IMR-90 (cell line): ENCODE measurements at regions not wholly inside any gene's neighbourhood (a gene's known extent, or its start where the extent isn't known, plus 50 kb on each side); places are given as distances from the start of the nearest gene placed in this dataset.

ENCODE experiments used
- ATAC-seq: fragments of 200-7000 bp; cut with Tn5 transposase; 2 replicates; pipeline ENCODE4 v1.9.1; 2020; ENCODE audit warnings: low read depth, mild to moderate bottlenecking, moderate library complexity
- BruUV-seq: library from RNA; stranded (reverse); fragments of 400-500 nt; replicated peaks from 2 replicates; lab custom pipeline; 2021; lab: Mats Ljungman, UMichigan
- CTCF ChIA-PET: fragments of 300-600 bp; formaldehyde crosslinking; extraction: SDS; loops from one replicate; lab custom pipeline; 2021; ENCODE audit warnings: antibody characterized with exemption; lab: Yijun Ruan, JAX
- POLR2A ChIA-PET: fragments of 300-600 bp; sonication (Branson Sonifier 250); formaldehyde crosslinking; loops from one replicate; lab custom pipeline; 2022; ENCODE audit warnings: antibody characterized with exemption; ENCODE audit not compliant: unreplicated experiment; lab: Charles Lee
- DNase-seq: peaks from one replicate; pipeline ENCODE4 v3.0.0; 2013
- H2AFZ ChIP-seq: replicated peaks from 2 replicates; pipeline ENCODE3; 2013; ENCODE audit warnings: low read length, mild to moderate bottlenecking; ENCODE audit not compliant: poor library complexity
- H2AK5ac ChIP-seq: 2 replicates; pipeline ENCODE4 v1.6.1; 2013; ENCODE audit warnings: low read depth, low read length, inconsistent platforms
- H2AK9ac ChIP-seq: replicated peaks from 2 replicates; pipeline ENCODE3; 2013; ENCODE audit warnings: mild to moderate bottlenecking, low read depth, low read length, moderate library complexity; ENCODE audit not compliant: poor library complexity
- H2BK120ac ChIP-seq: 2 replicates; pipeline ENCODE4 v1.6.1; 2013; ENCODE audit warnings: low read depth, low read length, inconsistent platforms
- H2BK15ac ChIP-seq: 3 replicates; pipeline ENCODE4 v1.6.1; 2013; ENCODE audit warnings: low read depth, low read length, inconsistent platforms
- H2BK20ac ChIP-seq: 2 replicates; pipeline ENCODE4 v1.6.1; 2013; ENCODE audit warnings: low read depth, mild to moderate bottlenecking, inconsistent platforms, low read length, moderate library complexity
- H2BK5ac ChIP-seq: 2 replicates; pipeline ENCODE4 v1.6.1; 2013; ENCODE audit warnings: mild to moderate bottlenecking, low read depth, low read length, inconsistent platforms; ENCODE audit not compliant: poor library complexity, severe bottlenecking
- H3K14ac ChIP-seq: replicated peaks from 2 replicates; pipeline ENCODE4 v1.6.1; 2013; ENCODE audit warnings: low read depth, low read length, inconsistent platforms
- H3K18ac ChIP-seq: 2 replicates; pipeline ENCODE4 v1.6.1; 2013; ENCODE audit warnings: low read depth, low read length, control low read depth
- H3K23ac ChIP-seq: 2 replicates; pipeline ENCODE4 v1.6.1; 2013; ENCODE audit warnings: low read depth, low read length, inconsistent platforms
- H3K27ac ChIP-seq: 2 replicates; pipeline ENCODE4 v1.5.1; 2013; ENCODE audit warnings: mild to moderate bottlenecking, control low read depth, low read length; ENCODE audit not compliant: insufficient read depth
- H3K27me3 ChIP-seq: 2 replicates; pipeline ENCODE4 v1.6.1; 2013; ENCODE audit warnings: low read length; ENCODE audit not compliant: control insufficient read depth, insufficient read depth
- H3K36me3 ChIP-seq: 2 replicates; pipeline ENCODE4 v1.6.1; 2013; ENCODE audit warnings: low read length, mixed read lengths; ENCODE audit not compliant: control insufficient read depth, insufficient read depth
- H3K4ac ChIP-seq: 2 replicates; pipeline ENCODE4 v1.6.1; 2013; ENCODE audit warnings: low read depth, low read length, inconsistent platforms
- H3K4me1 ChIP-seq: 2 replicates; pipeline ENCODE4 v1.6.1; 2013; ENCODE audit warnings: low read length, mixed read lengths; ENCODE audit not compliant: control insufficient read depth, insufficient read depth
- H3K4me2 ChIP-seq: 2 replicates; pipeline ENCODE4 v1.6.1; 2013; ENCODE audit warnings: low read depth, mild to moderate bottlenecking, control low read depth, low read length, moderate library complexity
- H3K4me3 ChIP-seq: 2 replicates; pipeline ENCODE4 v1.5.1; 2013; ENCODE audit warnings: low read depth, mild to moderate bottlenecking, control low read depth, low read length, moderate library complexity; ENCODE audit not compliant: insufficient read depth
- H3K56ac ChIP-seq: 2 replicates; pipeline ENCODE4 v1.6.1; 2013; ENCODE audit warnings: low read length, inconsistent platforms; ENCODE audit not compliant: insufficient read depth; ENCODE audit errors: extremely low read depth
- H3K79me1 ChIP-seq, 2 experiments: 2 replicates each; pipeline ENCODE4 v1.6.1; 2013; ENCODE audit warnings: low read length in 2 of 2, inconsistent platforms in 1 of 2, low read depth in 1 of 2
- H3K9ac ChIP-seq: 2 replicates; pipeline ENCODE4 v1.6.1; 2013; ENCODE audit warnings: low read depth, low read length, control low read depth
- H3K9me1 ChIP-seq: 2 replicates; pipeline ENCODE4 v1.6.1; 2013; ENCODE audit warnings: low read length, inconsistent platforms; ENCODE audit not compliant: insufficient read depth
- H3K9me3 ChIP-seq: 2 replicates; pipeline ENCODE4 v1.6.1; 2013; ENCODE audit warnings: low read length; ENCODE audit not compliant: control insufficient read depth, insufficient read depth
- H4K20me1 ChIP-seq: 2 replicates; pipeline ENCODE4 v1.6.1; 2013; ENCODE audit warnings: low read length, inconsistent platforms; ENCODE audit not compliant: insufficient read depth
- H4K5ac ChIP-seq: 2 replicates; pipeline ENCODE4 v1.6.1; 2013; ENCODE audit warnings: mild to moderate bottlenecking, low read depth, low read length, control low read depth
- H4K8ac ChIP-seq, 2 experiments: 2 replicates each; pipeline ENCODE4 v1.6.1; 2013; ENCODE audit warnings: low read depth in 2 of 2, low read length in 2 of 2, control low read depth in 1 of 2, inconsistent platforms in 1 of 2
- H4K91ac ChIP-seq: 2 replicates; pipeline ENCODE4 v1.6.1; 2013; ENCODE audit warnings: low read depth, low read length, inconsistent platforms; ENCODE audit not compliant: insufficient read depth
- BHLHE40 ChIP-seq: fragments of 150-350 bp; IDR thresholded peaks from 2 replicates; pipeline ENCODE4 v1.6.1; 2016; ENCODE audit warnings: mild to moderate bottlenecking, low read depth, low read length
- CHD1 ChIP-seq: IDR thresholded peaks from 2 replicates; pipeline ENCODE4 v1.6.1; 2012; ENCODE audit warnings: low read depth, low read length, improper control_type of control experiment
- FOS ChIP-seq: fragments of 150-350 bp; IDR thresholded peaks from 2 replicates; pipeline ENCODE4 v1.6.1; 2016; ENCODE audit warnings: low read depth, low read length
- MAFK ChIP-seq: IDR thresholded peaks from 2 replicates; pipeline ENCODE4 v1.6.1; 2012; ENCODE audit warnings: low read depth, low read length, improper control_type of control experiment
- MXI1 ChIP-seq: IDR thresholded peaks from 2 replicates; pipeline ENCODE4 v1.6.1; 2012; ENCODE audit warnings: low read depth, mild to moderate bottlenecking, low read length, moderate library complexity, borderline replicate concordance
- NFE2L2 ChIP-seq: fragments of 150-350 bp; IDR thresholded peaks from 2 replicates; pipeline ENCODE4 v1.6.1; 2016; ENCODE audit warnings: low read depth, mild to moderate bottlenecking, low read length
- RAD21 ChIP-seq: IDR thresholded peaks from 2 replicates; pipeline ENCODE4 v1.6.1; 2012; ENCODE audit warnings: low read length, improper control_type of control experiment
- SMC3 ChIP-seq: fragments of 150-350 bp; IDR thresholded peaks from 2 replicates; pipeline ENCODE4 v1.6.1; 2016; ENCODE audit warnings: low read depth, mild to moderate bottlenecking, antibody characterized with exemption, low read length, moderate library complexity
- WGBS, 2 experiments: methylation state at CpG; one replicate each; pipeline versions ENCODE4 v1.1.5 to v1.1.7; 2013; ENCODE audit warnings: missing lambda C conversion rate in 2 of 2; ENCODE audit not compliant: insufficient read length in 1 of 2; ENCODE audit errors: extremely low coverage in 2 of 2; 5-methylcytosine and 5-hydroxymethylcytosine counted together
- dilution Hi-C: fragments of 300-500 bp; cut with HindIII; formaldehyde crosslinking; loops from one replicate; pipeline ENCODE4 v1.14.3; 2018; ENCODE audit warnings: low sequenced_read_pairs; ENCODE audit not compliant: unreplicated experiment
- in situ Hi-C: fragments of 300-500 bp; cut with MboI; formaldehyde crosslinking; loops from 3 replicates; pipeline ENCODE4 v1.14.3; 2019; ENCODE audit warnings: low sequenced_read_pairs, inconsistent platforms, mixed read lengths
- intact Hi-C: fragments of 100-400 bp; cut with micrococcal nuclease; formaldehyde crosslinking; loops from 2 replicates; pipeline ENCODE4 v1.10.0; 2022

DNA sequence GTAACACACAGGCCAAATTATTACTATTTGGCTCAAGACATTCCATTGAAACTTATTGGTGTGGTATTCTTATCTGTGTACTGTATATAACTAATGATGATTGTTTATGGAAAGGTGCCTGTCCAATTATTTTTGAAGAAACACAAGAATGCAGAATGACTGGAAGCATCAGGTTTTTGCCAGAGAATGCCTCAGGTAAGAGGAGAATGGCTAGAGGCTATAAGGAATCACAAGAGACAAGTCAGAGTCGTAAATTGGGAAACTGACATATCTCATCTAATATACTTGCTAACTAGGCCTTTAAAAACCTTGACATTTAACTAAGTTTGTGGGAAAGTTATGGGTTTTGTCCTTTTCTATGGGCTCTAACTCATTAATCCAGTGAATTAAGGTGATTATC lies 69.3 kb upstream of the TTC29 start:
- in situ Hi-C loops (loop anchor here (5.0 kb wide), 1 partner anchor 82 kb away; no protein-coding TSS in a partner anchor), intact Hi-C loops (loop anchor here (10.0 kb wide), 1 partner anchor 850 kb away; no protein-coding TSS in a partner anchor), dilution Hi-C loops (no loop called here)
- Histone ChIP-seq H3K4me2 (no peak overlapping the region), H3K79me1 (no peaks in the 10 kb centered on the region), H3K36me3 (no peaks in the 10 kb centered on the region), H4K8ac (no peak overlapping the region), H2AFZ (no peak overlapping the region), H3K18ac (no peak overlapping the region), H2BK120ac (no peak overlapping the region), H2BK15ac (no peak overlapping the region), H2AK5ac (no peak overlapping the region), H3K23ac (no peak overlapping the region), H3K9me3 (no peaks in the 10 kb centered on the region), H4K20me1 (no peaks in the 10 kb centered on the region), H3K4me3 (no peak overlapping the region), H3K27ac (no peak overlapping the region), H2AK9ac (no peak overlapping the region), H3K9ac (no peak overlapping the region), H3K4ac (no peak overlapping the region), H4K5ac (no peak overlapping the region), H2BK5ac (no peak overlapping the region), H3K56ac (no peak overlapping the region), H4K91ac (no peak overlapping the region), H3K9me1 (no peaks in the 10 kb centered on the region), H3K27me3 (peaks cover 16% of the 10 kb centered on the region), H2BK20ac (no peak overlapping the region), H3K14ac (no peak overlapping the region), H3K4me1 (no peaks in the 10 kb centered on the region)
- DNase-seq (no peak), ATAC-seq (no peak)
- ChIA-PET POLR2A (no interaction called here), CTCF (no interaction called here)
- BruUV-seq, result no TSS peak
- WGBS, 2 experiments, result no CpG with 5 or more reads among the region's 1 CpG
- TF ChIP-seq BHLHE40 (no peak), MAFK (no peak), MXI1 (no peak), RAD21 (no peak), CHD1 (no peak), SMC3 (no peak), NFE2L2 (no peak), FOS (no peak)
